GM23248 (cell line): ENCODE measurements at regions not wholly inside any gene's neighbourhood (a gene's known extent, or its start where the extent isn't known, plus 50 kb on each side); places are given as distances from the start of the nearest gene placed in this dataset.
"Not testable (repeated sequence)": the region's sequence is repeated elsewhere in the genome, so short reads cannot be mapped to it uniquely, and the experiment has no call there.

Source experiments
- EZH2 ChIP-seq: fragments of 200-600 bp; sonication (generic); IDR thresholded peaks from 2 replicates; pipeline ENCODE4 v1.6.1; 2018; ENCODE audit warnings: antibody characterized with exemption, mild to moderate bottlenecking; ENCODE audit not compliant: insufficient read depth, poor library complexity, severe bottlenecking
- EZH2phosphoT487 ChIP-seq: fragments of 200-600 bp; sonication (generic); IDR thresholded peaks from 2 replicates; pipeline ENCODE4 v1.6.1; 2018; ENCODE audit warnings: antibody characterized with exemption, moderate library complexity, mild to moderate bottlenecking, low read depth; ENCODE audit not compliant: insufficient read depth

- TF ChIP-seq EZH2phosphoT487, EZH2: not testable (repeated sequence)
These were observed 118.8 kb upstream of the HAND1 start for GRCh38 chr5:154596844-154597243.
